ENCODE measurements at regions not wholly inside any gene's neighbourhood (a gene's known extent, or its start where the extent isn't known, plus 50 kb on each side); places are given as distances from the start of the nearest gene placed in this dataset.

GRCh38 chr5:82861701-82862100 lies 215.5 kb downstream of the TMEM167A start:
- peak in 1 of 2 donors; percentile 74 for DNase-seq (ENCODE audit: low read depth in 1 of 2, low spot score in 1 of 2)
- Histone ChIP-seq H3K36me3 (no peaks in the 10 kb centered on the region), H3K9me3 (ENCODE audit: low read depth) (no peaks in the 10 kb centered on the region), H3K4me3 (no peak overlapping the region), H3K4me1 (ENCODE audit: low read depth) (peaks cover 47% of the 10 kb centered on the region), H3K27me3 (no peaks in the 10 kb centered on the region), H3K27ac (no peak overlapping the region)
- TF ChIP-seq CTCF (IDR thresholded peaks at IDR 0.05; ENCODE audit: low read depth, low read length) = no peak

DNA sequence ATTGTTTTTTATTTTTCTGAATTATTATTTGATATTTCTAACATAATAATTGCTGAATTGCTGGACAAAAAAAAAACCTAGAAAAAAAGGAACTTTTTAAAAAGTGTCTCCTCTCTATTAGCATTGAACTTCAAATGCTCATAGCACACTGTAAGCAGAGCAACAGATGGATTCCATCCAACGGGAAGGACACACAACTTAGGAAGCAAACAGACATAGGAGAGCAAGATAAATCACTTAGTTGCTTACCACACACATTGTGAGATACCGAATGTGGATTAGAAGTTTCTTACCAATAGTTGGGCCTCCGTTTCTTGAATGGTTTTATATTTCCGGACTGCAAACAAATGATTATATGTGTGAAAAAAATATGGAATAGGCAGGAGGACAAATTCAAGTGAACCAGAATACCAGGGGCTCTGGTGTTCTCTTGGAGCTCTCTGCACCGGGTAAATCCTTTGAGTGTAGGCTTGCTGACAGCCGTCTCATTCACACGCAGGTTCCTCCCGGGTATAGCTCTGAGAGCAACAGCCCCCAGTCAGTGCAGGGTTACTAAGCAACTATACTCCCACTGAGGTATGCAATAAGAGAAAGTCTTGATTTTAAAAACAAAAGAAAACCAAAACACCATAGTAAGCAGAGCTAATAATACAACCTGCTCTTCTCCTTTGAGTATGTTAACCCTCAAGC lies 217.6 kb downstream of the TMEM167A start:
- no peak for TF ChIP-seq CTCF (IDR thresholded peaks at IDR 0.05; ENCODE audit: low read depth, low read length)
- no peaks in the 10 kb centered on the region for H3K36me3 ChIP-seq
- no peaks in the 10 kb centered on the region for H3K27me3 ChIP-seq
- H3K9me3 ChIP-seq (ENCODE audit: low read depth) = no peaks in the 10 kb centered on the region
- H3K4me1 ChIP-seq (ENCODE audit: low read depth) = peaks cover 37% of the 10 kb centered on the region
- H3K27ac ChIP-seq = peak overlapping the region; percentile 72
- no peak overlapping the region for H3K4me3 ChIP-seq
- peak; percentile 63 to 81 for DNase-seq (ENCODE audit: low read depth in 1 of 2, low spot score in 1 of 2)

GRCh38 chr5:82858151-82859025 lies 218.8 kb downstream of the TMEM167A start:
- no peaks in the 10 kb centered on the region for H3K27me3 ChIP-seq
- no peaks in the 10 kb centered on the region for H3K36me3 ChIP-seq
- DNase-seq (ENCODE audit: low read depth in 1 of 2, low spot score in 1 of 2) = no peak
- no peak overlapping the region for H3K4me3 ChIP-seq
- no peak overlapping the region for H3K27ac ChIP-seq
- TF ChIP-seq CTCF (IDR thresholded peaks at IDR 0.05; ENCODE audit: low read depth, low read length) = no peak
- no peaks in the 10 kb centered on the region for H3K9me3 ChIP-seq (ENCODE audit: low read depth)
- H3K4me1 ChIP-seq (ENCODE audit: low read depth) = peaks cover 34% of the 10 kb centered on the region

DNA sequence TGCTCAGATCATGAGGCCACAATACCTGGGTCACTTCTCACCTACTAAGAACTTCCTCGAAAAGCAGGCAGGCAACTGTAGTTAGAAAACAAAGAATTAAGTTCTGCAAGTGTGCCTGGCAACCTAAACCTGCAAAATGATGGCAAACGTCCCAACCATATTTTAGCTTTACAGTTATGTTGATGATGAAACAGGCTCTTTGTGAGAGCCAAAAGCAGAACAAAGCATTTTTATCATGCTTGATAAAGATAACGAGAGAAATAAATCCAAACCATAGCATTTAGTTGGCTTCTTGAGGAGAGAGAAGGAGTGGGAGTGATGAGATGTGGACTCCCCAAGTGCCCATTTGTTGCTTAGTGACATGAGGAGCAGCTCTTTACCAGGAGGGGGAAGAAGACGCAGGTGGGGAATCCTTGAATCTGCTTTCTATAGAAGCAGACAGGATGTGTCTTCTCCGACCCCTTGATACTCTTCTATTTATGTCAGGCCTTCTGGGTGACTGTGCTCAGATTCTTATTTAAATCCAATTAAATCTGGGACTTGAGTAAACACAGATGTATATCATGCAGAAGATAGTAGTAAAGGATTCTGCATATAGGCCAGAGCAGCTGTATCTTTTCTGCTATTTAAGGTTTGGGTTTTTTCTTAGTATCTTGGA lies 221.2 kb downstream of the TMEM167A start:
- no peaks in the 10 kb centered on the region for H3K9me3 ChIP-seq (ENCODE audit: low read depth)
- H3K4me1 ChIP-seq (ENCODE audit: low read depth) = peaks cover 28% of the 10 kb centered on the region
- H3K36me3 ChIP-seq = no peaks in the 10 kb centered on the region
- peak in 1 of 2 donors; percentile 84 for DNase-seq (ENCODE audit: low read depth in 1 of 2, low spot score in 1 of 2)
- H3K27me3 ChIP-seq = no peaks in the 10 kb centered on the region
- no peak overlapping the region for H3K4me3 ChIP-seq
- H3K27ac ChIP-seq = no peak overlapping the region
- no peak for TF ChIP-seq CTCF (IDR thresholded peaks at IDR 0.05; ENCODE audit: low read depth, low read length)

GRCh38 chr5:82854956-82855355 lies 222.2 kb downstream of the TMEM167A start:
- no peak for TF ChIP-seq CTCF (IDR thresholded peaks at IDR 0.05; ENCODE audit: low read depth, low read length)
- Histone ChIP-seq H3K9me3 (ENCODE audit: low read depth) (no peaks in the 10 kb centered on the region), H3K4me1 (ENCODE audit: low read depth) (peaks cover 31% of the 10 kb centered on the region), H3K4me3 (no peak overlapping the region), H3K27me3 (no peaks in the 10 kb centered on the region), H3K36me3 (no peaks in the 10 kb centered on the region), H3K27ac (no peak overlapping the region)
- no peak for DNase-seq (ENCODE audit: low read depth in 1 of 2, low spot score in 1 of 2)

Data from cardiac muscle cell (in vitro differentiated cells and primary cell).